ENCODE measurements at regions not wholly inside any gene's neighbourhood (a gene's known extent, or its start where the extent isn't known, plus 50 kb on each side); places are given as distances from the start of the nearest gene placed in this dataset.
"Not testable (repeated sequence)": the region's sequence is repeated elsewhere in the genome, so short reads cannot be mapped to it uniquely, and the experiment has no call there.

DNA sequence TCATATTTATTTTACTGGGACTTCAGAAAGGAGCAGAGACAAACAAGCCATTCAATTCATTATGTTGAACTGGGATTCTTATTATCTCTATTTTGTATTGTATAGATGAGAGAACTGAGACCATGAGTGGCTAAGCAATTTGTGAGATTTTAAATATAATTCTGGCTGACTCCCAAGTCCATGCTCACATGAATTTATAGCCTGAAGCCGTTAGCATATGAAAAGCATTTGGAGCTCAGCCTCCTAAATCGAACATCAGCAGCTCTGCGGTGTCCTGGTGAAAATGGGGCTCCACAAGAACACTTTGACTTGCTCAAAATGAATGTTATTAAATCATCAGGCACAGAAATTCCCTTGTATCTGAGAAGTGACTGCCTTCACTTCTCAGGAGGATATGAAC, 96.8 kb upstream of the DPT start:
- DNase-seq (ENCODE audit: low read depth): no peak

DNA sequence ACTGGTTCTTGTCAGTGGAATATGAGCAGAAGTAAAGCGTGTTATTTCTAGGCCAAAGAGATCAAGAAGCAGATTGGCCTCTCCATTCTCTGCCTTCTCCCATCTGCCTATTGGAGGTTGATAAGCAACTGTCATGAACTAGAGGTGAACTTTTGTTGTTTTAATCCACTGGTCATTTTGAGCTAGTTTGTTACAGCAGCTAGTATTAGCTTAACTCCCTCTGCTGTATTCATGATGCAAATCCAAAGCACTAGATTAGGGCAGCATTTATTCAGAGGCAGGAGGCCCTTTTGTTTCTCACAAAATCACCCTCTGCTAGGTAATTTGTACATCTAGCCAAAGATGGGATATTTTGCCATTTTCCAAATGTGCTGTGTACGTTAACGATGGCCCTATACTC, 97.3 kb upstream of the DPT start:
- no peak for DNase-seq (ENCODE audit: low read depth)

DNA sequence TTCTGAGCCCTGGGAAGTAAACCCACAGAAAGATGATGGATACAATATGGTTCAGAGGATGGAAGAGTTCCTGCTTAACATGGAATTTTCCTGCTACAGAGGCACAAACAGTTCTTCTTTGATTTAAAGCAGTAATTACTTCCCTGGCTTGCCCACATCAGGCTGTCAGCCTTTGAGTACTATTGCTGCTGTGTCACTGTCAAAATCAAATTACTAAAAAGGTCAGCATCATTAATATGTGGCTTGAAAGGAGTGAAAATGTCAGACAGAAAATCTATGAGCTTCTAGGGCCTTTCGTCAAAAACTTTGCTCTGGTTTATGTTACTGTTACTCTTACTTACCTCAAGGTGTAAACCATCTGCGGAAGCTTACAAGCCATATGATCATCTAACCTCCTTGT, 98.6 kb upstream of the DPT start:
- DNase-seq (ENCODE audit: low read depth): no peak

DNA sequence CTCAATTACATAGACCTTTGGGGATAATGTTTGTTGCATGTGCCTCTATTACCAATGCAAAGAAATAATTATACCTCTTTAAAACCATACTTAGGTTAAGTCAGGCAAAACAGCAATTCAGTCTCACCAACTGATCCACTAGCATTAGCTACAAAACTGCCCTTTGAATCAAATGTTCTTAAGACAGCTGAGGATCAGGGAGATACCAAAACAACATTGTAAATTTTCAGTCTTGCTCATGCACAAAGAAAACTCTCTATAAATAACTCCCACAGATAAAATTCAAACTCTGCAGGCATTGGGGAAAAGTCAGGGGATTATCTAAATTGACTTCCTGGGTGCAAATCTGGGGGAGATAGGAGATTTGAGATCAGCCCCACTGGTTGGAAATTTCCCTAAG, 100.9 kb upstream of the DPT start:
- DNase-seq (ENCODE audit: low read depth): no peak

DNA sequence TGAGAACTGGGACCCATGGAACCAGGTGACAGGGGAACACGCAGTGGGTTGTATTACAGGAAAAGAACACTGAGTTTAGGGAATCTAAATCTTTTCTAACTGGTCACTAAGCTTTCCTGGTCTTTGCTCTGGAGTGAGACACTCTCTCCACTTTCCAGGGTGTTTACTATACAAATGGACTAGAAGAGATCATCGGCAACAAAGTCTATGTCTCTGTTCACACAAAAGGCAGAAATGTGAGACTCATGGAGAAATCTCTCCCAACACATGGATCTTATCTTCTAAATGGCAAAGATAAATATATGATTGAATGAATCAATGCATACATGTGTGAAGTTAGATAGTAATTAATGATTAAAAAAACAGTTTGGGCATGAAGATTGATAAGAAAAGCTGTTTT, 101.6 kb upstream of the DPT start:
- DNase-seq (ENCODE audit: low read depth): no peak

DNA sequence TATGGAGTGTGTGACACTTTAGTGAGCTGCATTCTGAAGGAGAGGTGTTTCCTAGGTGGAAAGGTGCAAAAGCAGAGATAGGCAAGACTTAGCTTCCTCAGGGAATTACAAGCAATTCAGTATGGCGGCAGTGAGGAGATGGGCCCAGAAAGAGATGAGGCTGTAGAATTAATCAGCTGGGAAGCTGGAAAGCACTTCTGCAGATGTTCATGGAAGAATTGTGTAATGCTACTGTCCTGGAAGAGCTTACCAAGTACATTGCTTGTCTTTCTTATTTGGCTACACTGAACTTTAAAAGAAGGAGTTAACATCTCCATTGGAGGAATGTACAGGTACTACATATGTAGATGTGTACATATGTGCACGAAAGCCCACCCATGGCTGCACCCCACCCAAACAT, 103.7 kb upstream of the DPT start:
- no peak for DNase-seq (ENCODE audit: low read depth)

DNA sequence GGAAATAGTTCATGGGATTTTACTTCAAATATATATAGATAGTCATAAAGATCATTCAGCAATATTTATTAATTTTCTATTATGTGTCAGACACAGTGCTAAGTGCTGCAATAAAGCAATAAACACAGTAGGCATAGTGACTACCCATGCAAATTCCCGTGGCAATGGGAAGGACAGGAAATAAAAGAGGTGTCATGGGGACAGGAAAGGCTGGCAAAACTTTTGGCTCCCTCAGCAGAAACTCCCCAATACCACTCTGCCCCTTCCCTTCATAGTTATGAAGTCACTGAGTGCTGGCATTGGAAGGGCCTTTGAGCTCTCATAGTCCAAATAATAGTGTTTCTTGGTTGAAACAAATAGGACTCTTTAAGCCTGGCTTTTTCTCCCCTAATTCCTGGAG, 104.4 kb upstream of the DPT start:
- DNase-seq (ENCODE audit: low read depth): no peak

DNA sequence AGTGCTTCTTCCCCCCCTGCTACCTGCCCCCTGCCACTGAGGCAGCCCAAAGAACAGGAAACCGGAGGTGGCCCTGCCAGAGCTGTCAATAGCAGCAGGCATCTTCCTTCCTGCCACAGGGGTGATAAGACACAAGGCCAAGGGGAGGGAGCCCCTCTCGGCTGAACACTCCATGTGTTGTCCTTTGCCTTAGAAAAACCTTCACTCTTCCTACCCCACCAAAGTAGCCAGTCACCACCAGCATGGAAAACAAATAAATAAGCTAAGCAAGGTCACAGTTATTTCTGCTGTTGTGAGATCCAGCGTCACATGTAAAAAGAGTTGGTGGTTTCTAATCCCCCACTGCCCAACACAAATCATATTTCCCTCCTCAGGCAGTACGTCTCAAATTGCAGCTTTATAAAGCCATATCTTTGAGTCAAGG, 104.8 kb upstream of the DPT start:
- DNase-seq (ENCODE audit: low read depth): no peak

DNA sequence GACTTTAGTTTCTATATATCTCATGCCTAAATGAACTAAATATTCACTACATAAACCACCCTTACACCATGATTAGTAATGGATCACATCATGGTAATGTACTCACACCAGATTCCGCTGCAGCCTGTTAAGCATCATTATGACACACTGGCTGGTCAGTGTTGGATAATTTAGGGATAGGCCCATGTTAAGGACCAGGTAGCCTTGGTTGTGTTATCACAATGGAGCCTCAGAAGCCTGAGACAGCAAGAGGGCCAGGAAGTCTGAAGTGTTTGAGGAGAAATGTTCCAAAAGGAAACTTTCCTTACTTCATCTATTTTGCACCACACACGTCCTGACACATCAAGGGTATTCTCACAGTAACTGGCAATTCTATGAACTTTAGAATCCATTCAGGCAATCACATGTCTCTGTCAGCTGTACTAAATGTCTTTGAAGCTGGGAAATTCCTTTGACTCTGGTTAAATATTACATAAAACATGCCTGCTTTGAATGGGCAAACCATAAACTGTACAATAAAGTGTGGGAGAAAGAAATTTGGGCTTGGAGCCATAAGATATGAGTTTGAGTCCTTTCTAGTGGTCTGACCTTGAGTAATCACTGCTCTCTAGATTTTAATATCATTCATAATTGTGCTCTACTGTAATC, 105.3 kb upstream of the DPT start:
- no peak for DNase-seq (ENCODE audit: low read depth)

DNA sequence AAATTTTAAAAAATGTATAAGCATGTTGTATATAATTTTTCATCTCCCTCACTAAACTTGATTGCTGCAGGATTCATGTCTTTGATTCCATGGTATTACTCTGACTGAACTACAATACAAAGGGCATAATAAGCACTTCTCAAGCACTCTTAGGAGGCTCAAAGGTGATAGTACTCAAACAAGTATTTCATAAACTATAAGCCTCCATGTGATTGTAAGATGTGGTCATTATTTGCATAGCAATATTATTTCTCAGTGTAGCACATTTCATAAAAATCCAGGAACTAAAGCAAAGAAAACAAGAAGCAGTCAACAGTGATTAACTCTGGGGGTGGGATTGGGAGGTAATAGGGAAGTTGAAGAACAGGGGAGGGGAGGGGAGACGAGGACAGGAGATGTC, 106.2 kb upstream of the DPT start:
- no peak for DNase-seq (ENCODE audit: low read depth)

DNA sequence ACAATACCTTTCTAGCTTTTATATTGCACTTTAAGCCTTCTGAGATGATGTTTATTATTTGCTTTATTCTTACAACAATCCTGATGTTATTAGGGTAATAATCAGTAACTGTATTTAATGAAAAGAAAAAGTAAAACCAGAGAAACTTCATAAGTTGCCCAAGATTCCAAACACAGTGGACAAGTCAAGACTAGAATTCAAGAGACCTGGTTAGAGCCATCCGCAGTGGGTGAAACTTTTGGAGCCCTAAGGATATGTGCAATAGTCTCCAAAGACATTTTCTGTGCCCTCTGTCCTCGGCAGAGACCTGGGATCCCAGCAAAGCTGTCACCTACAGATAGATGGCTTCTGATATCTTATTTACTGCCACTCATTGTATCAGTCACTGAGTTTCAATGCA, 106.8 kb upstream of the DPT start:
- no peak for DNase-seq (ENCODE audit: low read depth)

DNA sequence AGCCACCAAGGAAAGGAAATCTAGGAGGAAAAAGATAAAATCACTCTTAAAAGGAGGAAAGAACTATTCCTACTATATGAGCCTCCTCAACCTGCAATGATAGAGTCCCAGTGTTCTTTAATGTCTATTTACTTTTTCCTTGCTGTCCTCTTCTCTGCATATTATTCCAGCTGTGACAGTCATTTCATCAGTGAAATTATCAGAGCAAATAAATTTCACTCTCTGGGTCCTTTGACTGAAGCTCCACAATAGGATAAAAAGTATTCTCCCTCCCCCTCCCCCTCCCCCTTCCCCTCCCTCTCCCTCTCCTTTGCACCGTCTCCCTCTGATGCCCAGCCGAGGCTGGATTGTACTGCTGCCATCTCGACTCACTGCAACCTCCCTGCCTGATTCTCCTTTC, 107.5 kb upstream of the DPT start:
- DNase-seq (ENCODE audit: low read depth): no peak

DNA sequence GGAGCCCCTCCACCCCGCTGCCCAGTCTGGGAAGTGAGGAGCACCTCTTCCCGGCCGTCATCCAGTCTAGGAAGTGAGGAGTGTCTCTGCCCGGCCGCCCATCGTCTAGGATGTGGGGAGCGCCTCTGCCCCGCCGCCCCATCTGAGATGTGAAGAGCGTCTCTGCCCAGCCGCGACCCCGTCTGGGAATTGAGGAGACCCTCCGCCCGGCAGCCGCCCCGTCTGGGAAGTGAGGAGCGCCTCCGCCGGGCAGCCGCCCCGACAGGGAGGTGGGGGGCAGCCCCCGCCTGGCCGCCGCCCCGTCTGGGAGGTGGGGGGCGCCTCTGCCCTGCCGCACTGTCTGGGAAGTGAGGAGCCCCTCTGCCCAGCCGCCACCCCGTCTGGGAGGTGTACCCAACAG, 108.2 kb upstream of the DPT start:
- not testable (repeated sequence) for DNase-seq (ENCODE audit: low read depth)

DNA sequence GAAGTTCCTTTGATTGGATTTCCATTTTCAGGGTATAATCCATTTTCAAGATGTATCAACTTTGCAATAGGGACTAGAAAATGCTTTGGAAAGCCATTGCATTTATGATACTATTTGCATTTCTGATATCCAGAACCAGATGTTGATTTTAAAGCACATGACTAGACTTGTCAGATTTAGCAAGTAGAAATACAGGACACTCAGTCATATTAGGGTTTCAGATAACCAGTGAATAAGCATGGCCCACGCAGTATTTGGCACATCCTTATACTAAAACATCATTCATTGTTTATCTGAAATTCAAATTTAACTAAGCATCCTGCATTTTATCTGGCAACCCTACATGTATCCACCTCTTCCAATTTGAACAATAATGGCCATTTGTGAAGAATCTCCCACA, 113.3 kb upstream of the DPT start:
- no peak for DNase-seq (ENCODE audit: low read depth)

DNA sequence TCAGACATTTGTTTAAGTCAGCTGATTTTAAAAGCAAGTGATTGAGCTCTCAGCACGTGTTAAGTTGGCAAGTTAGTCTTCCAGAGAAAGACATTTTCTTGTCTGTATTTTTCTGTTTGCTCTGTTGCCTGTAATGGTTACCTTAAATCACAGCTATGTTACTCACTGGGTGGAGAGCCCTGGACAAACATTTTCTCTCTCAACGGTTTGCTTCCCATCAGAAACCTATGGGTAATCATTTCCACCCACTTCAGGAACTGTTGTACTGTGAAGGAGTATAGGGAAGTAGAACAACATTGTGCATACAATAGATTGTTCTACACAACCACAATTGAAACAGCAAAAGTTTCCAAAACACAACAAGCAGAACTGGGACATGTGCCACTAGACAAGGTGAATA, 113.9 kb upstream of the DPT start:
- no peak for DNase-seq (ENCODE audit: low read depth)

DNA sequence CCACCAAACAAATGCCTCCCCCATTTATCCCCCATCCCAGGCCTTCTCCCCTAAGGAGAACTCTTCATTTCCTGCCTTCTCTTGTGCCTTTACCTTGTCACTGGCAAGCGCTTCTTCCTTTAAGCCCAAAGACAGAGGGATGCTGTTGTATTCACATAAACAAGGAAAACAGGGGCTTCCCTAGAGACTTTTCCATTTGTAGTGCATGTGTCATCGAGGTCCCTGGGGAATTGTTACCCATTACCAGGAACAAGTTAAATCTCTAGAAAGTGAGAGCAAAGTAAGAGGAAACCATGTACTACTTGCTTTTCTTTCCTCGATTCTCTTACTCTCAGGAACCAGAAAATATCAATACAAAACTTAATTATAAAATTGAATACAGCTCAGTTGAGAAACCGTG, 114.4 kb upstream of the DPT start:
- DNase-seq (ENCODE audit: low read depth): no peak

DNA sequence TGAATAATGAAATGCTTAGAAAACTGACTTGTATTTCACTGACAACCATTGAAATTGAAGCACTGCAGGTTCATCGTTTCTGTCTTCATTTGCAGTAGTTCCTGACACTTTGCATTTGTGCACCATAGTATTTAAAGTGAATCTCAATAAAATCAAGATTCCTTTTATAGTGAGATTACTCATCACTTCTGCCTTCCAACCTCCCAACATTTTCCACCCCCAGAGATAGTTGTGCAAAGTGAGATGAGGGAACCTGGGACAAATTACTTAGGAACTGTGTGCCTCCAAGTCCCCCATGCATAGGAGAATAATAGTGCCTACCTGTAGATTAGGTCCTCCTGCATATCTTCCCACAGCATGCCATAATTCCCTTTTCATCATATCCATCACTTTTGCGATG, 114.9 kb upstream of the DPT start:
- no peak for DNase-seq (ENCODE audit: low read depth)

DNA sequence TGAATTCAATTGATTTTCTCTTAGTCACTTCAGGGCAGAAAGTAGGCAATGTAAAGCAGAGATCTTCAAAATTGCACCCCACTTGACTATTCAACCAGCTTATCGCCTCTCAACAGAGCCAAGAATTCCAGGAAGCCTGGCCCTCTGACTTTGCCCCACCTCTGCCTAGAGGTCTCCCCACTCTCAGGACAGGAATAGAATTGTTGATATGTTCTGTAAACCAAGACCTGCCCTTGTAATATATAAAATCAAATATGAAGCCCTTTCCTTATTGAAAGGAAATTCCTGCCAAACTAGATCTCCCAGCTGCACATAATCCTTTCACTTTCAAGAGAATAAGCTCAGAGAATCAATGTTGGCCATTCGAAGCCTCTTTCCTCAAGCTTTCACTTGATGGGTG, 116.1 kb upstream of the DPT start:
- no peak for DNase-seq (ENCODE audit: low read depth)

DNA sequence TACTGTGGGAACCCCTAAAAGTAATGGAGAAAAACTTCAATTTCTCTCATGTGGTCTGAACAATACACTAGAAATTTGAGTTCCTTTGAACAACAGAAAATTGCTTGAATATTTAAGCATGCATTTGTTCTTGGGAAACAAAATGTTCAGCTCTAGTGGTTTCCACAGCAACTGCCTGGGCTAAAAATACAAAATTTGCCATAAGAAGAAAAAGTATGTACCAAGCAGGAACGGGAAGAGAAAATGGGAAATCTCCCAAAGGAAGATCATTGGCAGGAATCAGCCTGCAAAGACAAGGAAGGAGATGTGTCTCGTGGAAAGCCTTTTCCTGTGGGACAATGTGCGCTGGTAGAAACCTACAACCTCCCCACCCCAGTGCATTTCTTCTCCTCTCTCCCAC, 119.0 kb upstream of the DPT start:
- no peak for DNase-seq (ENCODE audit: low read depth)

DNA sequence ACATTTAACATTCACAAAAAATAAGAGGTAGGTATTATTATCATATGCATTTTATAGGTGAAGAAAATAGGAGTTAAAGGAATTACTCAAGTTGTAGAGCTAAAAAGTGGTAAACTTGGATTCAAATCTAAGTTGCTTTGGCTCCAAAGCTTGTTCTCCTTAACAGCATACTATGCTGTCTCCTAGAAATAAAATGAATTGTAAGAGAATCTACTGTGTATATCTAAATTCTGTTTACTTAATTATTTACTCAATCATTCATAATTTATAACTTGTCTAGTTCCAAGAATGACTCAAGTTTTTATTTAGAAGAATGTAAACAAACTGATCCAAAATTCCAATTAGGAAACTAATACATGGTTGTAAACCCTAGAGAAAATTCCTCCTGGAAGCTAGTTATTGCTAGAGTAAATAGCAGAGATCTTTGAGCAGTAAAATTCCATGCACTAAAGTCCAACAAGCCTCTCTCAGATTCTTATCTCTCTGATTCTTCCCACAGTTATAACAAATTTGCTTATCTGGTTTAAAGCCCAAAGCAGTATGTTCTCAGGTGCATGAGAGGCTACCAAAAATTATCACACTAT, 132.5 kb upstream of the DPT start:
- DNase-seq (ENCODE audit: low read depth): no peak

DNA sequence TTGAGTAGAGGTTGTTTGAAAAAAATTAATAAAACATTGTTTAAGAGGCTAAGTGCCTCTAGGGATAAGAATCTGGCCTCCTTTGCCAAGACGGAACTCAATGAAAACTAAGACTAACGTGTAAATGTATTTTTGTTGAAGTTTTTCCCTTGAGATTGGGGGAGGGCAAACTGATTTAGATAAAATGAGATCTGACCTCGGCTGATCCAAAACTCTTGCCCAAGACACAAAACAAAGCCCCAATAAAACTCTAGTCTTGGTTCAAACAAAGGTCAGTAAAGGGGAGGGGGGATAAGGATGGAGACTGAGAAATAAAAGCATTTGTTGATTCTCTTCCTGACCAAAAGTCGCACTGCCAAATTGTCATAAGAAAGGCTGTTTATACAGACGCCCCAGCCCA, 134.8 kb upstream of the DPT start:
- DNase-seq (ENCODE audit: low read depth): no peak

DNA sequence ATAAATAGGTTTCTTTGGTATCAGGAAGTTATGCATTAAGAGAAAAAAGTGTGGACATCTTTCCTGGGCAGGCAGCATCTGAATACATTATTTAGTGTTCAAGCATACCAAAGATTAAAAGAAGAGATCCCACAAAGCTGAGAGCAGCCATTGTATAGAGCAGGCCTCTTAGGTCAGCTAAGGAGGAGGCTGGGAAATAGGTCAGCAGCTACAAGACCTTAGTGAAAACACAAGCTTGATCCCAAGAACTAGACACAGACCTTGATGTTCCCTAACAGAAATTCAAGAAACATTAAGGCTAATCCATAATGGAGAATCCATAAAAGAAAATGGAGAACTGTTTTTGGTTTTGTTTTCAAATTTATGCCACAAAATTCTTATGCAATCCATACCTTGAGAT, 135.3 kb upstream of the DPT start:
- DNase-seq (ENCODE audit: low read depth): no peak

DNA sequence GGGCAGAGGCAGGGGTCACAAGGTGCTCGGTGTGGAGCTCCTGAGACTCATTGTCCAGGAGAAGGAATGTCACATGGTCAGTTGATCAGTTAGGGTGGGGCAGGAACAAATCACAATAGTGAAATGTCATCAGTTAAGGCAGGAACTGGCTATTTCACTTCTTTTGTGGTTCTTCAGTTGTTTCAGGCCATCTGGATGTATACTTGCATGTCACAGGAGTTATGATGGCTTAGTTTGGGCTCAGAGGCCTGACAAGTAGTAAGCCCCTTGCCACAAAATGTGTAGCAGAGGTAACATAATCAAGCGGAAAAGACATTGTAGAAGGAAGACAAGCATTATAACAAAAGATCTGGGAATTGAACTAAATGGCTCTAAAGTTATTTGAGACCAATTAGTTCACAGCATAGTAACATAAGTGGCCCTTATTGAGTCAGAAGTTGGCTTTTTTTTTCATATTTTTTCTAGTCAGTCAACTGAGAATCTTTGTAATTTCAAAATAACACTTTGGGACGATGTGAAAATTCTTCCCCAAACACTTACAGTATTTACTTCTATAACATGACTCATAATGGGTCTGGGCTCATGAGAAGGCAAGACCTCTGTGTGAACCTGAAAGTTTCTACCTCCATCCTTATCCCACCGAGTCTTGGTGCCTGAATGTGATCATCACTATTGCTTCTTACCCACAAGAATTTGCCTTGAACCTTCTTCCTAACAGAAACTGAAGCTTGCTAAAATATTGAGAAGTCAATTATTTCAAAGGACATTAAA, 137.0 kb upstream of the DPT start:
- DNase-seq (ENCODE audit: low read depth): no peak
